AG04450 (cell line): ENCODE measurements at regions not wholly inside any gene's neighbourhood (a gene's known extent, or its start where the extent isn't known, plus 50 kb on each side); places are given as distances from the start of the nearest gene placed in this dataset. TPM values are rescaled to one million over a fixed set of nuclear protein-coding genes. Genes with fewer than 3 reads are reported as not detected.

Source experiments
- CTCF ChIA-PET: fragments of 300-600, 350-600 bp; formaldehyde crosslinking; extraction: SDS; loops from one replicate; lab custom pipeline; 2022; ENCODE audit warnings: antibody characterized with exemption, inconsistent platforms; lab: Charles Lee
- POLR2A ChIA-PET: fragments of 350-600 bp; formaldehyde crosslinking; extraction: SDS; loops from one replicate; lab custom pipeline; 2021; ENCODE audit warnings: antibody characterized with exemption, inconsistent platforms; lab: Yijun Ruan, JAX
- DNase-seq: peaks from one replicate; pipeline ENCODE4 v3.0.0-alpha.2; 2011; ENCODE audit warnings: low read depth, low spot score
- H3K27ac ChIP-seq: one replicate; pipeline ENCODE4 v1.5.1; 2012; ENCODE audit warnings: low read depth, low read length, control low read depth
- H3K27me3 ChIP-seq: one replicate; pipeline ENCODE4 v1.6.0; 2012; ENCODE audit warnings: low read length; ENCODE audit not compliant: control insufficient read depth, insufficient read depth
- H3K4me3 ChIP-seq: 2 replicates; pipeline ENCODE4 v1.5.1; 2011; ENCODE audit warnings: mild to moderate bottlenecking, low read depth, low read length, control low read depth
- H3K9me3 ChIP-seq: 2 replicates; pipeline ENCODE4 v1.5.1; 2012; ENCODE audit warnings: low read length; ENCODE audit not compliant: control insufficient read depth, insufficient read depth
- CTCF ChIP-seq: IDR thresholded peaks from 2 replicates; pipeline ENCODE4 v1.5.1; 2011; ENCODE audit warnings: low read depth, low read length, control low read depth, inconsistent platforms
- small RNA-seq: library from RNA; depleted of rRNA; stranded (forward); fragments of <200 nt; gene quantifications from one replicate; pipeline ENCODE3, GENCODE V24; 2012; ENCODE audit warnings: low read depth; ENCODE audit not compliant: insufficient read length

GRCh38 chr2:196587739-196588138, 51.8 kb upstream of the CCDC150 start:
- POLR2A ChIA-PET, result no interaction called here
- no peak for TF ChIP-seq CTCF
- no peak overlapping the region for H3K4me3 ChIP-seq
- H3K27me3 ChIP-seq, result no peaks in the 10 kb centered on the region
- H3K27ac ChIP-seq, result no peak overlapping the region
- no peaks in the 10 kb centered on the region for H3K9me3 ChIP-seq
- no peak for DNase-seq
- CTCF ChIA-PET, result interaction anchor here (2.2 kb wide), 1 partner anchor 163 kb away, joined by 5 read pairs; no protein-coding TSS in a partner anchor

- Histone ChIP-seq H3K9me3 (no peaks in the 10 kb centered on the region; the same call in 1 of the 2 replicates), H3K27me3 (no peaks in the 10 kb centered on the region), H3K4me3 (no peak overlapping the region), H3K27ac (no peak overlapping the region)
- CTCF ChIA-PET, result interaction anchor here (1.0 to 1.3 kb wide), 2 partner anchors 161 to 521 kb away, joined by 4 read pairs; partner anchors contain the start of gene DNAH7
- no peak for DNase-seq
- no peak for TF ChIP-seq CTCF
- POLR2A ChIA-PET, result no interaction called here
Observed at GRCh38 chr2:196589419-196589818, 50.1 kb upstream of the CCDC150 start.

Small RNAs in the stretch of these regions (small RNA-seq; reads per million reads assigned to genes)
- not detected for gene RN7SL820P
